ENCODE measurements at regions not wholly inside any gene's neighbourhood (a gene's known extent, or its start where the extent isn't known, plus 50 kb on each side); places are given as distances from the start of the nearest gene placed in this dataset.
"Not testable (repeated sequence)": the region's sequence is repeated elsewhere in the genome, so short reads cannot be mapped to it uniquely, and the experiment has no call there.

DNA sequence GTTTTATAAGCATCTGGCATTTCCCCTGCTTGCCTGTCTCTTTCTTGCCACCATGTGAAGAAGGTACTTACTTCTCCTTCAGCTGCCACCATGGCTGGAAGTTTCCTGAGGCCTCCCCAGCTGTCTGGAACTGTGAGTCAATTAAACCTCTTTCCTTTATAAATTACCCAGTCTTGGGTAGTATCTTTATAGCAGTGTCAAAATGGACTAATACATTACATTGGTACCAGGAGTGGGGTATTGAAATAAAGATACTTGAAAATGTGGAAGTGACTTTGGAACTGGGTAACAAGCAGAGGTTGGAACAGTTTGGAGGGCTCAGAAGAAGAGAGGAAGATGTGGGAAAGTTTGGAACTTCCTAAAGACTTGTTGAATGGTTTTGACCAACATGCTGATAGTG, 223.9 kb upstream of the F9 start:
- H3K9me3 ChIP-seq (ENCODE audit: insufficient read depth, low read depth): not testable (repeated sequence)

DNA sequence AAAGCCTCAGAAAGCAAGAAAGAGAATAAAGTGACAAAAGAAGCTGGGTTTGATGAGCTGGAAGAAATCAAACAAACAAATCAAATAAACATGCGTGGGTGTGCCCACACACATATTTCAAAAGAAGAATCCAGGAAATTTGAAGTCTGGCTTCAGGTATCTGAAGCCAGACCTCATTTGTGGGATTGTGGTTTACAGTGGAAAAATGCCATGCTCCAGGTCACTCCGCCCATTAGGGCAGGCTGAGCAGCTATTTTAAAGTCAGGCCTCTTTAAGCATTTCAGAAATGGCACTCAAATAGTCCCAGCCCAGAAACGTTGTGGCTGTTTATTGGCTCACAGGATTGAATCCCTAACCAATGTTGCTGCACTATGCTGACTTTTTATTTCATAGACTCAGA, 226.1 kb upstream of the F9 start:
- DNase-seq: no peak
- Histone ChIP-seq H3K79me2 (ENCODE audit: low read depth) (no peaks in the 10 kb centered on the region), H3F3A (ENCODE audit: insufficient read depth, low read depth) (no peaks in the 10 kb centered on the region), H4K20me1 (ENCODE audit: insufficient read depth) (no peaks in the 10 kb centered on the region), H3K9me2 (ENCODE audit: insufficient read depth) (no peaks in the 10 kb centered on the region), H3K27me3 (ENCODE audit: insufficient read depth, low read depth) (no peaks in the 10 kb centered on the region), H2AFZ (no peak overlapping the region), H3K4me3 (no peak overlapping the region), H3K36me3 (ENCODE audit: low read depth) (no peaks in the 10 kb centered on the region), H3K4me1 (replicated peaks; ENCODE audit: insufficient read depth) (no peaks in the 10 kb centered on the region), H3K9me3 (ENCODE audit: insufficient read depth, low read depth) (no peaks in the 10 kb centered on the region), H3K27ac (no peak overlapping the region), H3K4me2 (no peak overlapping the region)
- POLR2A ChIA-PET (ENCODE audit: unreplicated experiment): no interaction called here
- intact Hi-C loops (cut with micrococcal nuclease; ENCODE audit: unreplicated experiment): no loop called here
- CTCF ChIA-PET: no interaction called here
- no TSS peak for BruUV-seq (replicated peaks)
- TF ChIP-seq, protein P1, sequence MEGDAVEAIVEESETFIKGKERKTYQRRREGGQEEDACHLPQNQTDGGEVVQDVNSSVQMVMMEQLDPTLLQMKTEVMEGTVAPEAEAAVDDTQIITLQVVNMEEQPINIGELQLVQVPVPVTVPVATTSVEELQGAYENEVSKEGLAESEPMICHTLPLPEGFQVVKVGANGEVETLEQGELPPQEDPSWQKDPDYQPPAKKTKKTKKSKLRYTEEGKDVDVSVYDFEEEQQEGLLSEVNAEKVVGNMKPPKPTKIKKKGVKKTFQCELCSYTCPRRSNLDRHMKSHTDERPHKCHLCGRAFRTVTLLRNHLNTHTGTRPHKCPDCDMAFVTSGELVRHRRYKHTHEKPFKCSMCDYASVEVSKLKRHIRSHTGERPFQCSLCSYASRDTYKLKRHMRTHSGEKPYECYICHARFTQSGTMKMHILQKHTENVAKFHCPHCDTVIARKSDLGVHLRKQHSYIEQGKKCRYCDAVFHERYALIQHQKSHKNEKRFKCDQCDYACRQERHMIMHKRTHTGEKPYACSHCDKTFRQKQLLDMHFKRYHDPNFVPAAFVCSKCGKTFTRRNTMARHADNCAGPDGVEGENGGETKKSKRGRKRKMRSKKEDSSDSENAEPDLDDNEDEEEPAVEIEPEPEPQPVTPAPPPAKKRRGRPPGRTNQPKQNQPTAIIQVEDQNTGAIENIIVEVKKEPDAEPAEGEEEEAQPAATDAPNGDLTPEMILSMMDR (conservative IDR thresholded peaks at IDR 0.05): no peak
- TF ChIP-seq EZH2 (IDR thresholded peaks at IDR 0.05; ENCODE audit: low read depth): no peak

More for the DNA sequence above, 223.9 kb upstream of the F9 start:
- BruUV-seq (replicated peaks); CTCF ChIA-PET; H3K4me3 ChIP-seq; POLR2A ChIA-PET (ENCODE audit: unreplicated experiment); H2AFZ ChIP-seq; DNase-seq; H3K79me2 ChIP-seq (ENCODE audit: low read depth); H3K4me2 ChIP-seq; H3K36me3 ChIP-seq (ENCODE audit: low read depth); H3K9me2 ChIP-seq (ENCODE audit: insufficient read depth); H3K4me1 ChIP-seq (replicated peaks; ENCODE audit: insufficient read depth); H4K20me1 ChIP-seq (ENCODE audit: insufficient read depth); H3K27ac ChIP-seq; H3K27me3 ChIP-seq (ENCODE audit: insufficient read depth, low read depth); H3F3A ChIP-seq (ENCODE audit: insufficient read depth, low read depth); intact Hi-C loops (cut with micrococcal nuclease; ENCODE audit: unreplicated experiment): not testable (repeated sequence)

DNA sequence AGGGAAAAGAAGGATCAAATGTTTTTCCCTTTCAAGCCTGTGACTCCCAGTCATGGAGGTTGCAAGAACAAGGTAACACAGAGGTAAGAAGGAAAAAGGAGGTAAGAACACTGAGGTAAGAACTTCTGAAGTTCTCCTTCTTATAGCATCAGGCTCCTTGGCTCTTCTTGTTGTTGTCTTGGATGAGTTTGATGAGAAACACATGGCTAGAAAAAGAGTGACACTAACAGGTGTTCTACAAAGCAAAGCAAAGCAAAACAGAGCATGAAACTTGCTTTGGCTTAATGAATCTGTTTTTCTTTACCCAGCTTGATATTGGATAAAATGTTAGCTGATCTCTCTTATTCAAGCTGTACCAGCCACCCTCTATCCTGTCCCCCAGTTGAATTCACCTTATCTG, 231.2 kb upstream of the F9 start:
- no peaks in the 10 kb centered on the region for H3K9me3 ChIP-seq (ENCODE audit: insufficient read depth, low read depth)
- no peak for DNase-seq
- no peaks in the 10 kb centered on the region for H3K36me3 ChIP-seq (ENCODE audit: low read depth)
- H4K20me1 ChIP-seq (ENCODE audit: insufficient read depth): no peaks in the 10 kb centered on the region
- H3K27me3 ChIP-seq (ENCODE audit: insufficient read depth, low read depth): no peaks in the 10 kb centered on the region
- intact Hi-C loops (cut with micrococcal nuclease; ENCODE audit: unreplicated experiment): no loop called here
- POLR2A ChIA-PET (ENCODE audit: unreplicated experiment): no interaction called here
- CTCF ChIA-PET: no interaction called here
- no peaks in the 10 kb centered on the region for H3K9me2 ChIP-seq (ENCODE audit: insufficient read depth)
- no peaks in the 10 kb centered on the region for H3K4me1 ChIP-seq (replicated peaks; ENCODE audit: insufficient read depth)
- BruUV-seq (replicated peaks): no TSS peak
- H3K79me2 ChIP-seq (ENCODE audit: low read depth): no peaks in the 10 kb centered on the region
- no peak overlapping the region for H3K4me3 ChIP-seq
- H3K27ac ChIP-seq: no peak overlapping the region
- TF ChIP-seq EZH2 (IDR thresholded peaks at IDR 0.05; ENCODE audit: low read depth): no peak
- TF ChIP-seq, protein P1 (conservative IDR thresholded peaks at IDR 0.05): no peak
- no peaks in the 10 kb centered on the region for H3F3A ChIP-seq (ENCODE audit: insufficient read depth, low read depth)
- no peak overlapping the region for H3K4me2 ChIP-seq
- H2AFZ ChIP-seq: no peak overlapping the region

DNA sequence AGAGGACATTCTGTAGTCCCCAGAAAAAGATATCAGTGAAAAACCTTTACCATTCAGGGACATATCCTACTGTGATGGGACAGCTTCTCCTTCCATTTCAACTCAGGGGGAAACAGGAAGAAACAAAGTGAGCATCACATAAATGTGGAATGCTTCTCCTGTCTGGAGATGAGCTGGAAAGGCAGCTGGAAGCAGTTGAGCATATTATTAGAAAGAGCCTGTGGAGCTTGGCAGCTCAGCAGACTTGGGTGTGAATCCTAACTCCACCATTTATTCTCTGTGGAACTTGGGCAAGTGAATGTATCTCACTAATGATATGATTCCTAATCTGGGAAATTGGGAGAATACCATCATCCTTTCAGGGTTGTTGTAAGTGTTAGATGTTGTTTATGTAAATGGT, 232.1 kb upstream of the F9 start:
- no peaks in the 10 kb centered on the region for H3K27me3 ChIP-seq (ENCODE audit: insufficient read depth, low read depth)
- H4K20me1 ChIP-seq (ENCODE audit: insufficient read depth): no peaks in the 10 kb centered on the region
- TF ChIP-seq EZH2 (IDR thresholded peaks at IDR 0.05; ENCODE audit: low read depth): no peak
- TF ChIP-seq, protein P1 (conservative IDR thresholded peaks at IDR 0.05): no peak
- ChIA-PET POLR2A (ENCODE audit: unreplicated experiment) (no interaction called here), CTCF (no interaction called here)
- no peaks in the 10 kb centered on the region for H3F3A ChIP-seq (ENCODE audit: insufficient read depth, low read depth)
- H3K4me3 ChIP-seq: no peak overlapping the region
- DNase-seq: no peak
- H3K9me2 ChIP-seq (ENCODE audit: insufficient read depth): no peaks in the 10 kb centered on the region
- intact Hi-C loops (cut with micrococcal nuclease; ENCODE audit: unreplicated experiment): no loop called here
- no peaks in the 10 kb centered on the region for H3K4me1 ChIP-seq (replicated peaks; ENCODE audit: insufficient read depth)
- H3K9me3 ChIP-seq (ENCODE audit: insufficient read depth, low read depth): no peaks in the 10 kb centered on the region
- H3K4me2 ChIP-seq: no peak overlapping the region
- BruUV-seq (replicated peaks): no TSS peak
- H2AFZ ChIP-seq: no peak overlapping the region
- H3K36me3 ChIP-seq (ENCODE audit: low read depth): no peaks in the 10 kb centered on the region
- no peaks in the 10 kb centered on the region for H3K79me2 ChIP-seq (ENCODE audit: low read depth)
- no peak overlapping the region for H3K27ac ChIP-seq
